HG02981 (cell line): ENCODE measurements at regions not wholly inside any gene's neighbourhood (a gene's known extent, or its start where the extent isn't known, plus 50 kb on each side); places are given as distances from the start of the nearest gene placed in this dataset.
"Not testable (repeated sequence)": the region's sequence is repeated elsewhere in the genome, so short reads cannot be mapped to it uniquely, and the experiment has no call there.

Source experiments
- ATAC-seq: cut with Tn5 transposase; IDR thresholded peaks from one replicate; pipeline ENCODE4 v1.9.1; 2021; ENCODE audit warnings: mild to moderate bottlenecking, moderate library complexity; ENCODE audit not compliant: unreplicated experiment

GRCh38 chr2:180840641-180841040, 139.8 kb upstream of the UBE2E3 start:
- ATAC-seq: no peak

DNA sequence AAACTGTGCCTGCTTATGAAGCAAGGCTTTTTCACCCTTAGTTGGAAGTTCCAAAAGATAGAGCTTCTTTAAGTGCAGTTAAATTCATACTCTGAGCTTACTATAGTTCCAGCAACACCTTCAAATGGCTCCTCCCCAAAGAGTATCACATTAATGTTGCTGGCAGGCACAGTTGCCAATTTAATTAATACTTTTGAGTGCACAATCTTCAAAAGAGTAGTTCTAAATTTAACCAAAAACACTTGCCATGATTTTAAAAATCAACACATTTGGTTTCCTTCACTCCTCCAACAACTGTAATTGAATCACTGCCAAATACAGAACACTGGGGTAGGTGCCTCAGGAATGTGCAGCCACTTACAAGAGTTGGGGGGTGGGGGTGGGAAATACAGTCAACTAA, 150.6 kb upstream of the UBE2E3 start:
- no peak for ATAC-seq

DNA sequence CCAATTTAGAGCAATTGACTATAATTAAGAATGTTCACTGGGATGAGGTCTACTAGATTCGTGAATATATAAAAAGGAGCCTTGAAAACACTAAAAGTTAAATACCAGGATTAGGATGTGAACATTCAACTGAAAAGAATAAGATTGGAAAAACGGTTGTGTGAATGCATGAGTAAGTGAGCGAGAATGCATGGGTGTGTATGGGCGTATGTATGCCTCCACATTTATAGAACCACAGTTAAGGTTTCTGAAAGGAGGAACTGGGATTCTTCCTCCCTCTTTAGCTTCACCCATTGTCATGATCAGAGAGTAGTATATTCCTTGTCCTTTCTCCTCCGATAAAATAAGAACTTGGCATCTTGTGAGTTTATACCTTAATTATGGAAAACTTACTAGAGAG, 151.1 kb upstream of the UBE2E3 start:
- ATAC-seq: no peak

DNA sequence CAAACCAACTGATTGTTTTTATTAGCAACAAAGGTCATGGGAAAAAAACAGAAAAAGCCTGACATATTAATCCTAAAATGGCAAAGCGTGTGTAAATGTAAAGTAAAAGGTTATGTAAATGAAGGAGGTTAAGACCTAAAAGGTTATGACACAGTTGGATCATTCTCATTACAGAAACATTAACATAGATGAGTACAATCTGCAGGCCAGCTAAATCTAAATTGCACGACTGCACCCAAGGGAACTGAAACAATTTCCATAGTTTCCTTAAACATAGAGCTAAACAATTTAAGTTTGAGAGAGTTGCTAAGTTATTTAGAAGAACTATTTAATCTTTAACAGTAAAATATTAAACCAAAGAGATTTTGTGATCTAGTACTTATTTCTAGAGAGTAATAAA, 151.6 kb upstream of the UBE2E3 start:
- no peak for ATAC-seq

DNA sequence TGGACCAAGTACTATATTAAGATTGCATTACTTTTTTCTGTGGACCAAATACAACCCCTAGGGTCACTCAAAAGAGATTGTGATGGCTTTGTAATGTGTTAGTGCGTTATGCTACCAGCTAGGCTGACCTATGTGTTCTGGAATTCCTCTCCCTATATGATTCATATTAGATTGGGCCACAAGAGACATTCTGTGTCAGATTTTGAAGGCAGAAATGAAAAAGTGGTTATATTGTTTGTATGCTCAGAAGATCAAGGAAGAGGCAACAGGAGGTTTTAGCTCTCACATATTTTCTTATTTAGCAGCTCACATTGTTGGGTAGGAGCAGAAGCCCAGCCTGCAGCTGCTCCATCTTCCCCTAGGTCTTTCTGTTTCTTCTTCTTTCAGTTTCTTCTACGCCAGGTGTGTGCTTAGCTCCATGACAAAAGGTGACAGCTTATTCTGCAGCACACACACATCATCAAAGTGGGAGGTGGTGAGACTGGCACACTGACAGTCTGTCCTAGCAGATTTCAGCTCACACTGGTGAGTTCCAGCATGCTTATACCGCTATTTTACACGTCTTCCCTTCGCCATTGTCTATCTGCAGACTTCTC, 156.8 kb upstream of the UBE2E3 start:
- ATAC-seq: no peak

DNA sequence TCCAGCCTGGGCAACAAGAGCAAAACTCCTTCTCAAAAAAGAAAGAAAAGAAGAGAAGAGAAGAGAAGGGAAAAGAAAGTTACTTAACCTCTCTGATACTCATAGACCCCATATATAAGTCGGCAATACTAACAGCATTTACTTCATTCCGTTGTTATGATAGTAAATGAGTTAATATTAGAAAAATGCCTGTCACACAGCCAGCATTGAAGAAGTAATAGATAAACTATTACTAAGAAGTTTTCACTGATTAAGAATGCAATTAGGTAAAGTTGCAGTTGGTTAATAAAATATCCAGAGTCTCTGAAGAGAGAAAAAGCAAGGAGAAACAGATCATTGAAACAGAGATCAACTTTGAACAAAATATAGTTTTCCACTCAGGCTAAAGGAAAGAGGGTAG, 161.3 kb upstream of the UBE2E3 start:
- no peak for ATAC-seq

- not testable (repeated sequence) for ATAC-seq
Observed at GRCh38 chr2:180818700-180819099, 161.7 kb upstream of the UBE2E3 start.

GRCh38 chr2:180799141-180799540, 181.3 kb upstream of the UBE2E3 start:
- no peak for ATAC-seq

- no peak for ATAC-seq
Observed at GRCh38 chr2:180790891-180791290, 189.5 kb upstream of the UBE2E3 start.

DNA sequence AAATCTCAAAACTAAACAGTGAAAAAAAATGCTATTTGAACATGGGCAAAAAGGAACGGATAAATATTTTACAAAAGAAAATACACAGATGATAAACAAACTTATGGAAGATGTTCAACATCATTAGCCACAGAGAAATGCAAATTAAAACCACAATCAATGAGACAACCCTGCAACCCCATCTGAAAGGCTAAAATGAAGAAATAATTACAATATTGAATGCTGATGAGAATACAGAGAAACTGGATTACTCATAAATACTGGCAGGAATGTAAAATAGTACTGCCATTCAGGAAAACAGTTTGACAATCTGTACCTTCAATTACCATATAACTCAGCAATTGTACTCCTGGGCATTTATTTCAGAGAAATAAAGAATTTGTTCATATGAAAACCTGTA, 193.1 kb upstream of the UBE2E3 start:
- ATAC-seq: no peak

DNA sequence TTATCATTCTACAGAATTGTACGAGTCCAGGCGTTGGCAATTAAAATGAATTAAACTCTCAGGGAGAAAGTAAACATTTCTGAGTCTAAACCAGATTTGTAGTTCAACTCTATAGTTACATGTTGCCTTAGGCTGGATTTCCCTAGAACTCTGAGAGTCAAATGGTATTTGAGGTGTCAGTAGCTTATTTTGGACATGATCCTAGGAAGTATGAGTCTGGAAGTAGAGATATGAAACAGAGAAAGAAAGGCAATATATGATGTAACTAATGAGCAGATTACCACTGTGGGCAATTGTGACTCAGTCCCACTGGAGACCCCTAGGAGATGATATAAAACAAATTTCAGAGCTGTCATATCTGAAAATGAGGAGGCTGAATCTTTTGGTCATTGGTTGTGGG, 199.1 kb upstream of the UBE2E3 start:
- ATAC-seq: no peak

DNA sequence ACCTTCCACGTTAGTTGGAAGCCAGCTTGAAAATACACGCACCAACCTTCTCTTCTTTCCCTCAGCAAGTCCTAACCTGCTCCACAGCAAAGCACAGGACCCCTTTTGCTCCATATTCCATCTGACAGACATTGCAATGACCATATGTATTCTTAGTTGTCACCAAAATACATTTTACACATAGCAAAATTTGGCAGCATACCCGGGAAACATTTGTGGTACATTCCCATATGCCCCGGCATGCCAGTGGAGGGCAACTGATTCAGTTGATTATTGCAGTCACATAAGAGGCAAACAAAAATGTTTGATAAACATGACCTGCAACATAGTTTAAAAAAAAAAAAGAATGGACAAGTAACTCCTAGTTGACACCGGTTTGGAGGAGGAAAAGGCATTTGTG, 202.1 kb upstream of the UBE2E3 start:
- no peak for ATAC-seq

GRCh38 chr2:180776921-180777320, 203.5 kb upstream of the UBE2E3 start:
- no peak for ATAC-seq

GRCh38 chr2:180775711-180776110, 204.7 kb upstream of the UBE2E3 start:
- no peak for ATAC-seq

GRCh38 chr2:180765316-180765715, 215.1 kb upstream of the UBE2E3 start:
- ATAC-seq: not testable (repeated sequence)

DNA sequence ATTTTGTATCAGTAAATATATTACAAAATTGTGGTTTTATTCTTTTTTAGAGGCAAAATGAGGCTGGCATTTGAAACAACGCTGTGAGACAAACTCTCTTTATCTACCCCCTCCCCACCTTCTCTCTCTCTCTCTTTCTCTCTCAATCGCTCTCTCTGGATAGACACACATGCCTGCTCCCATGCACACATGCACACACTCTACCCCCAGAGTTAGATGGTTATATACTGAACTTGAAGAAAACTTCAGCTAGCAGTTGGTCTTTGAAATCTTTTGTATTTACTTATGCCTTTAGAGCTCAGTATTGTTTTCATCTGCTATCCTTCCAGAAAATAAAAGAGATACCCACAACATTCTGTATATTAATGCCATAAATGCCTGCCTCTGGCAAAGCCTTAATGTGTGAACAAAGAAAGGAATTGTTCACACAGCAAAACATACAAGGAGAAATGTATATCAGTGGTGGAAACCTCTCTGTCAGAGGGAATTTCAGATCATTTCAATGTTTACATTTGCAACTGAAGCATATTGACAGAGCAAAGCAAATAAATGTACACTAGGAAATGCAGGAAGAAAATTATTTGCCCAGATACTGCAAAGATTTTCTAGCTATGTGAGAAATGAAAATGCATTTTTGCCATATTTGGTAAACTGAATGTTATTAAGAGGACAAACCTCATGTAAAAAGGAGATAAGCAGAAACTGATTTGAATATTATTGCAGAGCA, 217.0 kb upstream of the UBE2E3 start:
- no peak for ATAC-seq

GRCh38 chr2:180761224-180761623, 219.2 kb upstream of the UBE2E3 start:
- no peak for ATAC-seq

DNA sequence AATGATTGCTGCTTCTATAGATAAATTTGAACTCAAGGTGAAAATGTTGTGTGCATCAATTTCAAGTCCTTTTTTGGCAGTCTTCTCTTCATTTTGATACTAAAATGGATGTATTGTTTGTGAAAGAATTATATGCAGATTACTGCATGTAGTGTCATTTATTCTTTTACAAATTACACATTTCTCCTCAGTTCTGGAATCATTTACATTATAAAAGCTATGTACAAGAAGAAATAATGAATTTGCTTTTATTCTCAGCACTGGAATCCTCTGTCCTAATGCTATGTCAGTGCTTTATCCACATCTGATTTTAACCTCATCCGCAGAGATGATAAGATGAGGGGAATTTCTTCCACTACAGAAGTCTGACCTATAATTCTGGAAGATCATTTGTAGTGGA, 220.8 kb upstream of the UBE2E3 start:
- no peak for ATAC-seq

- no peak for ATAC-seq
Observed at GRCh38 chr2:180753809-180754761, 226.3 kb upstream of the UBE2E3 start.

DNA sequence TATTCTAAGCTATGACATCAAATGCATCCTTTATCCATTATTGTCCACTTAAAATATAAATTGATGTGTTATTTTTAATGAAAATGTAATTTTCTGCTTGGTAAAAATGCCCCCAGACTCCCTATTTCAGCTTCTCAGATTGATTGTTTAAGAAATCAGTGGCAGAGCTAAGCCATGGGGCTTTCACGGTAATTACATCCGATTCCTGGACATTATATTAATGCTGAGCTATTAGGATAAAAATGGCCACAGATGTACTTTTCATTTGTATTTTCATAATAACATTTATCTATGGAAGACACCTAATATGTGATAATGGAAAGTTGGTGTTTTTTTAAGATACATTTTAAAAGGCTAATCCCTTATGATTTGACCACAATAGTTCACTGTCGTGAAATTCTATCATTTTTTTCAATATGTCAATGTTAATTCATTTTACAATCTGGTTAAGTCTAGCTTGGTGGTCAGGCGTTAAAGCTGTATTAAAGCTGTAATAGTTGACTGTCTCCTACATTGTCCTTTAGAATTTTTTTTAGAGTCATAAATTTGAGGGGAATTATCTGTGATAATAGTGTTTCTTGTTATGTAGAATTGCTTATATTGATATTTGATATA, 229.0 kb upstream of the UBE2E3 start:
- no peak for ATAC-seq

- no peak for ATAC-seq
Observed at GRCh38 chr2:180747728-180748127, 232.7 kb upstream of the UBE2E3 start.
